ENCODE measurements at regions not wholly inside any gene's neighbourhood (a gene's known extent, or its start where the extent isn't known, plus 50 kb on each side); places are given as distances from the start of the nearest gene placed in this dataset.
A peak's percentile ranks its signal among the peaks of the same experiment; 100 is the strongest.

- no peak for DNase-seq
Observed at GRCh38 chr12:30144777-30145683, 361.3 kb upstream of the TMTC1 start.

- no peak for DNase-seq
Observed at GRCh38 chr12:30142301-30142700, 358.6 kb upstream of the TMTC1 start.

- no peak for DNase-seq
Observed at GRCh38 chr12:30138483-30138882, 354.7 kb upstream of the TMTC1 start.

GRCh38 chr12:30136696-30137095, 353.0 kb upstream of the TMTC1 start:
- no peak for DNase-seq

GRCh38 chr12:30135776-30136175, 352.0 kb upstream of the TMTC1 start:
- DNase-seq: no peak

- no peak for DNase-seq
Observed at GRCh38 chr12:30134229-30134628, 350.5 kb upstream of the TMTC1 start.

- DNase-seq: no peak
Observed at GRCh38 chr12:30126944-30127343, 343.2 kb upstream of the TMTC1 start.

- no peak for DNase-seq
Observed at GRCh38 chr12:30120522-30120921, 336.8 kb upstream of the TMTC1 start.

- no peak for DNase-seq
Observed at GRCh38 chr12:30117483-30117882, 333.7 kb upstream of the TMTC1 start.

- DNase-seq: no peak
Observed at GRCh38 chr12:30111719-30112118, 328.0 kb upstream of the TMTC1 start.

GRCh38 chr12:30110958-30111586, 327.3 kb upstream of the TMTC1 start:
- DNase-seq: peak; percentile 69

GRCh38 chr12:30110498-30110897, 326.8 kb upstream of the TMTC1 start:
- DNase-seq: no peak

- DNase-seq: no peak
Observed at GRCh38 chr12:30108666-30109065, 324.9 kb upstream of the TMTC1 start.

GRCh38 chr12:30106204-30106965, 322.6 kb upstream of the TMTC1 start:
- DNase-seq: no peak

GRCh38 chr12:30105505-30105904, 321.8 kb upstream of the TMTC1 start:
- no peak for DNase-seq

- DNase-seq: no peak
Observed at GRCh38 chr12:30104971-30105370, 321.2 kb upstream of the TMTC1 start.

- peak; percentile 6 for DNase-seq
Observed at GRCh38 chr12:30100741-30101140, 317.0 kb upstream of the TMTC1 start.

GRCh38 chr12:30098677-30099076, 314.9 kb upstream of the TMTC1 start:
- no peak for DNase-seq

- no peak for DNase-seq
Observed at GRCh38 chr12:30095511-30095910, 311.8 kb upstream of the TMTC1 start.

GRCh38 chr12:30092983-30093617, 309.4 kb upstream of the TMTC1 start:
- no peak for DNase-seq

- no peak for DNase-seq
Observed at GRCh38 chr12:30090258-30090657, 306.5 kb upstream of the TMTC1 start.

- DNase-seq: no peak
Observed at GRCh38 chr12:30088259-30088995, 304.7 kb upstream of the TMTC1 start.

All from HCEC 1CT (cell line).